ENCODE measurements at regions not wholly inside any gene's neighbourhood (a gene's known extent, or its start where the extent isn't known, plus 50 kb on each side); places are given as distances from the start of the nearest gene placed in this dataset.
A peak's percentile ranks its signal among the peaks of the same experiment; 100 is the strongest.
"Not testable (repeated sequence)": the region's sequence is repeated elsewhere in the genome, so short reads cannot be mapped to it uniquely, and the experiment has no call there.

- peak; percentile 37 to 62 (median 43) for DNase-seq (ENCODE audit: low read depth in 3 of 3)
Observed at GRCh38 chr11:31958076-31958735, 132.7 kb upstream of the RCN1 start.

DNA sequence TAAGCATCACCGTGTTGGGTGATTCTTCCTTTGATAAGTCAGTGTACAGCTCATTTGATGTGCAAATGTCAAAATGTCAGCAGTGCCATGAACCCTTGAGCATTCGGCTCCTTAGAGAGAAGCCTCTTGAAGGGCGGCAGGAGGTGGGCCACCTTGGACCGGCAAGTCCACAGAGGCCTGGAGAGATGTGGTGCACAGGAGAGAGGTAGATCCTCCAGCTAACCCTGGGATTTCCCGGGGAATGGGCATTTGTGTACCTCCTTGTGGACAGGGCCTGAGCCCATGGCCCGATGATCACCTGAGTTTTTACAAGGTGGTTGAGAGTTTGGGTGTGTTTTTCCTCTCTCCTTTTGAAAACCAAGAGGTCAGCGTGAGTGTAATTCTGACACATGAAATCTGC is 133.2 kb upstream of the RCN1 start:
- DNase-seq (ENCODE audit: low read depth in 3 of 3): no peak

GRCh38 chr11:31956310-31956709 is 134.6 kb upstream of the RCN1 start:
- DNase-seq (ENCODE audit: low read depth in 3 of 3): peak in 2 of 3 donors; percentile 0 to 7

GRCh38 chr11:31955838-31956237 is 135.0 kb upstream of the RCN1 start:
- no peak for DNase-seq (ENCODE audit: low read depth in 3 of 3)

- DNase-seq (ENCODE audit: low read depth in 3 of 3): no peak
Observed at GRCh38 chr11:31953803-31954327, 137.0 kb upstream of the RCN1 start.

DNA sequence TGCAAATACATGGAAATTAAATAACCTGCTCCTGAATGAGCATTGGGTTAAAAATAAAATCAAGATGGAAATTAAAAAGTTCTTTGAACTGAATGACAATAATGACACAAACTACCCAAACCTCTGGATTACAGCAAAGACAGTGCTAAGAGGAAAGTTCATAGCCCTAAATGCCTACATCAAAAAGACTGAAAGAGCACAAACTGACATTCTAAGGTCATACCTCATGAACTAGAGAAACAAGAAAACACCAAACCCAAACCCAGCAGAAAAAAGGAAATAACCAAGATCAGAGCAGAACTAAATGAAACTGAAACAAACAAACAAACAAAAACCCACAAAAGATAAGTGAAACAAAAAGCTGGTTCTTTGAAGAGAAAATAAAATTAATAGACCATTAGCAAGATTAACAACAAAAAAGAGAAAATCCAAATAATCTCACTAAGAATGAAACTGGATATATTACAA is 138.6 kb upstream of the PAX6 start:
- DNase-seq (ENCODE audit: low read depth in 3 of 3): not testable (repeated sequence)

GRCh38 chr11:31947051-31947450 is 135.9 kb upstream of the PAX6 start:
- no peak for DNase-seq (ENCODE audit: low read depth in 3 of 3)

DNA sequence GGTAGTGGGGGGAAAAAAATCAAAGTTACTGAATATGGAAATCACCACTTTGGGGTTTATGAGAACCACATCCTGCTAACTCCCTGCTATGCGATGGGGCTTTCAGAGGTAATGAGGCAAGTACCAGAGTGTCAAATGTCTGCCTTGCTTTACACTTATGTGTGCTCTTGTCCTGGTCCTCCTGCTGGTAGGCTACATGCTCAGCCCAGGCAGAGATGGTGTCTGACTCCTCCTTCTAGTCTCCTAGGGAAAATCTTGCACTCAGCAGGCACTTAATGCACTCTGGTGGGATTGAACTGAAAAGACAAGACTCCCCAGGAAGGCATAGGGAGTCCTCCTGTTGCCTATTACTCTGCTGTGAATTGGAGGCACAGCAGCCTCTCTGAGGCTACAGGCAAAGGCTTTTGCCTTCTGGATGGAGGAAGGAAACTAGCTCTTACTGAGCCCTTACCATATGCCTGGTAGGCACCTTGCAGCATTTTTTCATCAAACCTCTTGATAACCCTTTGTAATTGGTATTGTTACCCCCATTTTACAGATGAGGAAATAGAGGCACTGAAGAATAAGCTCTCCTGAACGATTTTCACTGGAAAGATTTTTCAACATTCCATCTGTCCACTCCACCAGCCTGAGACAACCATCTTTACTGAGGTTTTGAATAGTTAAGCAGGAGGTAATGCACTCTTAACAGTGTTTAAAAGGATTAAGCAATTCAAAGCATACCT is 132.1 kb upstream of the PAX6 start:
- no peak for DNase-seq (ENCODE audit: low read depth in 3 of 3)

DNA sequence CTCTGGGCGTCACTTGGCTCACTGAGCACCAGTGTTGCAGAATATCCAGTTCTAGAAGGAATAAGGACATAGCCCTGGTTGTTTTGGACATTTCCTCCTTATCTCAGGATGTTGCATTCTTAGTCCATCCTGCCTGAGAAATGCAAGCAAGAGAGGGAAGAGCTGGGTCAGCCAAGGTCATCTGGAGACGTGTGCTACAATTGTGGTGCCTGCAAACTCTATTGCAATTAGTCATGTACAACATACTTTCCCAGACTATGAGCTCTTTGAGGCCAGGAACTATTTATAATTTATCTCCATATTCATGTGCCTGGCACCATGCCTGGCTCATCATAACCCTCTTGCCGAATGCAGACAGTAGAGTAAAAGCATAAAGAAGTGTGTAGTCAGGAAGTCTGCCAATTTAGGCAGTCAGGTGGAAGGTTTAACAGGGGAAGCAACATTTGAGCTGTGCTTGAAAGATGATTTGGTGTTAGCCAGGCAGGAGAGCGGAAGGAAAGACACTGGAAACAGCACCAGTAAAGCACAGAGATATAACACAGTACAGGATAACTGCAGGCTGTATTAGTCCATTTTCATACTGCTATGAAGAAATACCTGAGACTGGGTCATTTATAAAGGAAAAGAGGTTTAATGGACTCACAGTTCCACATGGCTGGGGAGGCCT is 129.4 kb upstream of the PAX6 start:
- no peak for DNase-seq (ENCODE audit: low read depth in 3 of 3)

- DNase-seq (ENCODE audit: low read depth in 3 of 3): no peak
Observed at GRCh38 chr11:31939004-31939403, 127.9 kb upstream of the PAX6 start.

- DNase-seq (ENCODE audit: low read depth in 3 of 3): no peak
Observed at GRCh38 chr11:31936312-31936711, 125.2 kb upstream of the PAX6 start.

GRCh38 chr11:31932879-31933278 is 121.8 kb upstream of the PAX6 start:
- no peak for DNase-seq (ENCODE audit: low read depth in 3 of 3)

GRCh38 chr11:31927982-31928381 is 116.9 kb upstream of the PAX6 start:
- no peak for DNase-seq (ENCODE audit: low read depth in 3 of 3)

- no peak for DNase-seq (ENCODE audit: low read depth in 3 of 3)
Observed at GRCh38 chr11:31926816-31927528, 115.8 kb upstream of the PAX6 start.

DNA sequence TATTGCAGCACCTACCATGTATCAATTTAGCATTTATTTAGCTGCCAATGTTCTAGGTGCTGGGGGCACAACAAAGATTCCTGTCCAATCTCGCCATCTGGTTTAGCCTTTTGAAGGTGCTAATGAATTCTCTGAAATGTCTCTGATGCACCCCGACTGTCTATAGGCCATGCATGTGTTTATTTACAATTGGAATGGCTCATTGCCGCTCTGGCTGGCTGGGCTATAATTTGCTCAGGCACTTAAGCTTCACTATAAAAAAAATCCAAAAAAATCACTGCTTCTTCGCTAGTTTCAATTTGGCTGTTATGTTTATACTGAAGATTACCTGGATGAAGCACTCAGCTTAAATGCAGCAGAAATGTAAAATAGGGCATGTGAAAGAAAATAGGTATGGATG is 115.0 kb upstream of the PAX6 start:
- DNase-seq (ENCODE audit: low read depth in 3 of 3): no peak

DNA sequence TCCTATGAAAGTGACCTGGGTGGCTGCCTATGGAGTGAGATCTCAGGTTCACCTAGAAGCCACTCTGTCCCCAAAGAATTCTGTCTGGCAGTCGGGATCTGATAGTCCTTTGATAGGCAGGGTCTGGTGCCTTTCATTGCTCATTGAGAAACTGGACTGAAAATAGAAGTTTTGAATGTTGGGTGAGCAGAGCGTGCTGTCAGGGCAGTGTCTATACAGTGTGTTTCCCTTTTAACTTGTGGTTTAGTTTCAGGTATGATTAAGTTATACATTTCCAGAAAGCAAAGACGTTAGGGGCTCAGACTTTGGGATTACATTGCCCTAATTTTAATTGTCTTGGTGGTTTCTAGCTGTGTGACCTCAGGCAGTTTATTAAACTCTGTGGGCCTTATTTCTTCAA is 111.3 kb upstream of the PAX6 start:
- DNase-seq (ENCODE audit: low read depth in 3 of 3): no peak

DNA sequence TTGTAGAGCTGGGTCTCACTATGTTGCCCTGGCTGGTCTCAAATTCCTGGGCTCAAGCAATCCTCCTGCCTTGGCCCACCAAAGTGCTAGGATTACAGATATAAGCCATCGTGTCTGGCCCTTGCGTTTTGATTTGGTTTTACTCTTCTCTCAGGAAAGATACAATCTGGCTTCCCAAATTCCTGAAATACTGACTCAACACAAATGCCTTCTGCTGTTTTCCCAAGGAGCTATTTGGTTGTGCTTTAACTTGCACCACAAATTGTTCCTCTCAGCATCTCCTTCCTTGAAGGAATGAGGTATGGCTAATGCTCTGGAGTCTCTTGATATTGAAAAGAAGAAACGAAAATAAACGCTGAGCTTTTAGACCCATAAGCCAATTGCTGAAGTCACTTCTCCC is 110.0 kb upstream of the PAX6 start:
- DNase-seq (ENCODE audit: low read depth in 3 of 3): no peak

DNA sequence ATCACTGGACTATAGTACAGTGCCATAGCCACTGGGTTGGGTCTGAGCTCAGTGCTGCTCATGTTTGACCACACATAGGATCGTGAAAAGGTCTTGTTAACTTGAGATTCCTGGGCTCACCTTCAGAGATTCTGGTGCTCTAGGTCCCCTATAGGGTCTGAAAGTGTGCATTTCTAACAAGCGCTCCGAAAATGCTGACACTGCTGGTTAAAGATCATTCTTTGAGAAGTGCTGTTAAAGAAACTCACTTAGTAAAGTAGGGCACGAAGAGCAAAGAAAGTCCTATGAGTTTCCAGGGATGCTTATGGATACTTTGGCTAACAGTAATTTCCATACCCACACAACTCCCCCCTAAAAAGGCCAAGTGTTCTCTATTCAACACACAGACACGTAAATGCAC is 108.1 kb upstream of the PAX6 start:
- DNase-seq (ENCODE audit: low read depth in 3 of 3): no peak

DNA sequence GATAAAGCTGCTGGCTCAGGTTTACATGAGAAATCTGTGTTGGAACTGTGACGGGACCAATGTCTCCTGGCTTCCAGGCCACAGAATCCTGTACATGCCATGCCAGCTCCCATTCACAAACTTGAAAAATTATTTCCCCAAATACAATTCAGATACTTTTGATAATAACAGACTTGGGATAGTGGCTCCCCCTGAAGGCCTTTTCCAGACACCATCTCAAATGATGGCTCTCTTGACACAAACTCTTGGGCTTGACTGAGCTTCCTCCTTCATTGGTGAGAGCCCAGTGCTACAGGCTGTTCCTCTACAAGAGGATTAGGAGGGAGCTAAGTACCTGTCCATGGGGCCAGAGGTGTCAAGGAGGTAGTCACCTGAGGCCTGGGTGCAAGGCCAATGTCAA is 104.7 kb upstream of the PAX6 start:
- DNase-seq (ENCODE audit: low read depth in 3 of 3): no peak

DNA sequence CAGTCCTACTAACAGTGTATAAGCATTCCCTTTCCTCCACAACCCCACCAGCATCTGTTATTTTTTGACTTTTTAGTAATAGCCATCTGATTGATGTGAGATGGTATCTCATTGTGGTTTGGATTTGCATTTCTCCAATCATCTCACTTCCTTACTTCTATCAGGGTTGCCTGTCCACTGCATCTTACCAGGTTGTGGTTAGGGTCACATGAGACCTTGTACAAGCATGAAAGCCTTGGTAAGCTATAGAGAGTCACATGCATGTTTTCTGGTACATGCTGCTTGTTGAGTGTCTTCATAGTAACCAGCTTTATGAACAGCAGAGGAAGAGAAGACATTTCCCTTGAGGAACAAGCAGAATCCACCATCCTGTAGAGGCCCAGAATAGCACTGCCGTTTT is 102.9 kb upstream of the PAX6 start:
- DNase-seq (ENCODE audit: low read depth in 3 of 3): no peak

DNA sequence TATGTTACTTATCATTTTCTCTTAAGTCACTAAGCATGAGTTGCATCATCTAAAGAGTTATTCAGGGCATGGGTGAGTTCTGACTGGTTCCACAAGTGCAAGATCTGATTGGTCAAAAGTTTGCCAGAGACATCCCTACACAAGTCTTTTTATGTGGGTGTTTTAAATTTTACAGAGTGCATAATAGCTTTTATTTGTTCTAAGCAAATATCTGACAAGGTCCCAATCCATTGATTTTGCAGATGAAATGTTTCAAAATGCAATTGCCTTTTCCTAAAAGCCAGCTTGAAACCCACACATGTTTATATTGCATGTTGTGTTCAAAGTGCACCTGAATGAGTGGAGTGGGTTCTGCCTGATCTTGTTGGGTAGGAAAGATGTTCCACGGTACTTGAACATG is 101.7 kb upstream of the PAX6 start:
- DNase-seq (ENCODE audit: low read depth in 3 of 3): no peak

DNA sequence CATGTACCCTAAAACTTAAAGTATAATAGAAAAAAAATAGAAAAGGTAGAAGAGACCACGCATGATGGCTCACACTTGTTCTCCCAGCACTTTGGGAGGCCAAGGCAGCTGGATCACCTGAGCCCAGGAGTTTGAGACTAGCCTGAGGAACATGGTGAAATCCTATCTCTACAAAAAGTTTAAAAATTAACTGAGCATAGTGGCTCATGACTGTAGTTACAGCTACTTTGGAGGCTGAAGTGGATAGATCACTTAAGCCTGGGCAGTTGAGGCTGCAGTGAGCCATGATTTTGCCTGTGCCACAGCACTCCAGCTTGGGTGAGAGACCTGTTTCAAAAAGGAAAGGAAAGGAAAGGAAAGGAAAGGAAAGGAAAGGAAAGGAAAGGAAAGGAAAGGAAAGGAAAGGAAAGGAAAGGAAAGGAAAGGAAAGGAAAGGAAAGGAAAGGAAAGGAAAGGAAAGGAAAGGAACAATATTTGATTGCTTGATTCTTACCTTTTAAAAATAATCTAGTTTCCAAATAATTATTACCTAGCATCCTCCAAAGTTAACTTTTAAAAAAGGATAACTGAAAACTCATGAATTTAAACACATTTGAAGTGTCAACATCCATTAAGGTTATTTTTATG is 99.9 kb upstream of the PAX6 start:
- no peak for DNase-seq (ENCODE audit: low read depth in 3 of 3)

All from stimulated activated CD4-positive, alpha-beta T cell treated with anti-CD3 and anti-CD28 coated beads, TNF-alpha, amount 100 ng/mL, for 48 hours (primary cell).